HepG2 (cell line): ENCODE measurements at regions not wholly inside any gene's neighbourhood (a gene's known extent, or its start where the extent isn't known, plus 50 kb on each side); places are given as distances from the start of the nearest gene placed in this dataset.

Source experiments
- ATAC-seq: fragments of 200-7000 bp; cut with Tn5 transposase; 3 replicates; pipeline ENCODE4 v1.9.1; 2020; ENCODE audit warnings: mild to moderate bottlenecking, moderate library complexity
- BruUV-seq: library from RNA; stranded (reverse); fragments of 400-500 nt; replicated peaks from 2 replicates; lab custom pipeline; 2021; lab: Mats Ljungman, UMichigan
- CTCF ChIA-PET: fragments of 300-600 bp; formaldehyde crosslinking; extraction: SDS; loops from one replicate; lab custom pipeline; 2021; ENCODE audit warnings: low total read pairs, inconsistent platforms, low intra/inter-chr PET ratio; lab: Yijun Ruan, JAX
- POLR2A ChIA-PET: fragments of 350-600 bp; sonication (Branson Sonifier 250); formaldehyde crosslinking; loops from one replicate; lab custom pipeline; 2020; ENCODE audit warnings: antibody characterized with exemption, inconsistent platforms; lab: Yijun Ruan, JAX
- DNase-seq: peaks from one replicate; pipeline ENCODE4 v3.0.0-alpha.2; 2015; ENCODE audit warnings: low spot score
- FAIRE-seq: peaks from 3 replicates; lab custom pipeline; 2011; peaks lifted over from hg19 to GRCh38; lab: Jason Lieb, UNC
- H2AFZ ChIP-seq: one replicate; pipeline ENCODE4 v1.6.1; 2011; ENCODE audit warnings: low read length, inconsistent platforms
- H3K27ac ChIP-seq: fragments of 300-600 bp; 3 replicates; pipeline ENCODE4 v1.8.0; 2011; ENCODE audit warnings: mixed run types, mild to moderate bottlenecking, mixed read lengths, low read length, inconsistent platforms; ENCODE audit not compliant: insufficient read depth; ENCODE audit errors: extremely low read length
- H3K27me3 ChIP-seq, 2 experiments: fragments of 200-600 bp in 1 of 2; 2 replicates in 1 of 2; 3 replicates in 1 of 2; pipeline versions ENCODE4 v1.6.0 to v1.8.0; 2011; ENCODE audit warnings: low read length in 2 of 2, mild to moderate bottlenecking in 2 of 2, moderate library complexity in 2 of 2, inconsistent platforms in 1 of 2; ENCODE audit not compliant: insufficient read depth in 2 of 2, control insufficient read depth in 1 of 2
- H3K36me3 ChIP-seq, 2 experiments: fragments of 200-600 bp in 1 of 2; replicated peaks in 1 of 2; 2 replicates in 1 of 2; 3 replicates in 1 of 2; pipeline versions ENCODE4 v1.5.1 to v1.8.0; 2011; ENCODE audit warnings: low read length in 2 of 2, inconsistent platforms in 1 of 2; ENCODE audit not compliant: insufficient read depth in 2 of 2, control insufficient read depth in 1 of 2
- H3K4me1 ChIP-seq: 2 replicates; pipeline ENCODE4 v1.5.1; 2012; ENCODE audit warnings: low read length, inconsistent platforms; ENCODE audit not compliant: insufficient read depth
- H3K4me2 ChIP-seq: 2 replicates; pipeline ENCODE4 v1.6.0; 2011; ENCODE audit warnings: low read depth, low read length, inconsistent platforms
- H3K4me3 ChIP-seq, 3 experiments: fragments of 200-600 bp in 1 of 3; sonication (generic), shearing (Covaris generic) in 1 of 3; replicated peaks in 1 of 3; 2 replicates each; pipeline ENCODE4 v1.5.1; 2011 to 2016; ENCODE audit warnings: low read length in 3 of 3, inconsistent platforms in 2 of 3, low read depth in 2 of 3, mild to moderate bottlenecking in 2 of 3, control low read depth in 1 of 3, mixed read lengths in 1 of 3; ENCODE audit not compliant: insufficient read depth in 1 of 3
- H3K79me2 ChIP-seq: one replicate; pipeline ENCODE4 v1.6.1; 2011; ENCODE audit warnings: low read length, inconsistent platforms; ENCODE audit not compliant: insufficient read depth
- H3K9ac ChIP-seq: 2 replicates; pipeline ENCODE4 v1.6.0; 2011; ENCODE audit warnings: mild to moderate bottlenecking, low read depth, low read length, inconsistent platforms; ENCODE audit not compliant: insufficient read depth
- H3K9me3 ChIP-seq: 2 replicates; pipeline ENCODE4 v1.5.1; 2012; ENCODE audit warnings: mild to moderate bottlenecking, low read length
- H4K20me1 ChIP-seq: 2 replicates; pipeline ENCODE4 v1.6.0; 2011; ENCODE audit warnings: inconsistent platforms, mild to moderate bottlenecking, low read length, moderate library complexity; ENCODE audit not compliant: insufficient read depth
- DNMT3B ChIP-seq: conservative IDR thresholded peaks from 2 replicates; pipeline ENCODE4 v1.6.1; 2016; ENCODE audit warnings: missing biosample characterization, control low read depth
- GMEB2 ChIP-seq: IDR thresholded peaks from 2 replicates; pipeline ENCODE4 v1.6.1; 2016; ENCODE audit warnings: missing biosample characterization, missing genetic modification reagents, low read depth
- JUNB ChIP-seq: sonication (generic); formaldehyde crosslinking; IDR thresholded peaks from 2 replicates; pipeline ENCODE4 v1.8.0; 2022; ENCODE audit warnings: missing genetic modification reagents, mild to moderate bottlenecking, borderline replicate concordance
- KDM3A ChIP-seq: IDR thresholded peaks from 2 replicates; pipeline ENCODE4 v1.6.1; 2018; ENCODE audit warnings: low read depth, missing compliant biosample characterization
- MIER2 ChIP-seq: IDR thresholded peaks from 2 replicates; pipeline ENCODE4 v1.6.1; 2016; ENCODE audit warnings: missing biosample characterization, missing genetic modification reagents
- NCOR1 ChIP-seq: fragments of 200-600 bp; sonication (generic); IDR thresholded peaks from 2 replicates; pipeline ENCODE4 v1.7.0; 2017; ENCODE audit warnings: antibody characterized with exemption, low read length, borderline replicate concordance
- NR2C2 ChIP-seq: sonication (generic); formaldehyde crosslinking; IDR thresholded peaks from 2 replicates; pipeline ENCODE4 v1.4.0; 2020; ENCODE audit warnings: missing genetic modification reagents, mild to moderate bottlenecking, moderate library complexity, borderline replicate concordance
- PRDM4 ChIP-seq: sonication (generic); formaldehyde crosslinking; IDR thresholded peaks from 2 replicates; pipeline ENCODE4 v1.9.0; 2021; ENCODE audit warnings: missing genetic modification reagents, borderline replicate concordance
- RNF2 ChIP-seq: fragments of 450-650 bp; conservative IDR thresholded peaks from 2 replicates; pipeline ENCODE4 v1.6.1; 2016; ENCODE audit warnings: low read depth
- TCF7L2 ChIP-seq: IDR thresholded peaks from 2 replicates; pipeline ENCODE4 v1.6.1; 2011; ENCODE audit warnings: mild to moderate bottlenecking, low read depth, low read length, moderate library complexity
- TGIF2 ChIP-seq: IDR thresholded peaks from 2 replicates; pipeline ENCODE4 v1.6.1; 2016; ENCODE audit warnings: control low read depth, missing compliant biosample characterization
- ZBTB2 ChIP-seq: sonication (generic); formaldehyde crosslinking; IDR thresholded peaks from 2 replicates; pipeline ENCODE4 v1.8.0; 2022; ENCODE audit warnings: low read depth, missing genetic modification reagents
- ZBTB46 ChIP-seq: sonication (generic); formaldehyde crosslinking; IDR thresholded peaks from 2 replicates; pipeline ENCODE4 v1.4.0; 2020; ENCODE audit warnings: mild to moderate bottlenecking, missing genetic modification reagents, borderline replicate concordance
- ZNF280B ChIP-seq: sonication (generic); formaldehyde crosslinking; IDR thresholded peaks from 2 replicates; pipeline ENCODE4 v1.5.0; 2020; ENCODE audit warnings: missing genetic modification reagents, mild to moderate bottlenecking, borderline replicate concordance
- ZNF546 ChIP-seq: sonication (generic); formaldehyde crosslinking; conservative IDR thresholded peaks from 2 replicates; pipeline ENCODE4 v1.8.1; 2023; ENCODE audit warnings: mild to moderate bottlenecking, missing genetic modification reagents
- ZNF747 ChIP-seq: sonication (generic); formaldehyde crosslinking; IDR thresholded peaks from 2 replicates; pipeline ENCODE4 v1.8.1; 2023; ENCODE audit warnings: missing genetic modification reagents, mild to moderate bottlenecking, borderline replicate concordance
- ZNF772 ChIP-seq: sonication (generic); formaldehyde crosslinking; IDR thresholded peaks from 2 replicates; pipeline ENCODE4 v1.5.0; 2020; ENCODE audit warnings: mild to moderate bottlenecking, missing genetic modification reagents
- WGBS: methylation state at CpG from one replicate; pipeline ENCODE4 v1.1.6; 2017; ENCODE audit warnings: low lambda C conversion rate; 5-methylcytosine and 5-hydroxymethylcytosine counted together
- in situ Hi-C: cut with HindIII; loops from 2 replicates; pipeline ENCODE4 v1.10.0; 2017; ENCODE audit warnings: low pct_unique_long_range_greater_than_20kb; ENCODE audit not compliant: extremely low pct_ligation_motif_present
- intact Hi-C: fragments of 100-400 bp; cut with micrococcal nuclease; formaldehyde crosslinking; loops from one replicate; pipeline ENCODE4 v1.10.0; 2022; ENCODE audit not compliant: unreplicated experiment

GRCh38 chr1:208631092-208631491 lies 386.9 kb upstream of the PLXNA2 start:
- WGBS: 18% methylated on average over 8 of the region's 8 CpGs
- no TSS peak for BruUV-seq
- ATAC-seq: no peak
- TF ChIP-seq DNMT3B (CRISPR knock-in tag) (no peak), GMEB2 (CRISPR knock-in tag) (no peak), ZBTB46 (no peak), PRDM4 (CRISPR knock-in tag) (no peak), ZNF747 (CRISPR knock-in tag) (no peak), JUNB (CRISPR knock-in tag) (no peak), TCF7L2 (no peak), MIER2 (CRISPR knock-in tag) (no peak), NCOR1 (no peak), NR2C2 (CRISPR knock-in tag) (no peak), ZNF546 (CRISPR knock-in tag) (no peak), KDM3A (CRISPR knock-in tag) (no peak), TGIF2 (CRISPR knock-in tag) (no peak), ZNF280B (CRISPR knock-in tag) (no peak), RNF2 (no peak), ZNF772 (CRISPR knock-in tag) (no peak), ZBTB2 (CRISPR knock-in tag) (no peak)

More at GRCh38 chr1:208631092-208631491, 386.9 kb upstream of the PLXNA2 start:
- in situ Hi-C loops (loop anchor here (25.0 kb wide), 1 partner anchor 619 kb away; no protein-coding TSS in a partner anchor), intact Hi-C loops (no loop called here)
- no peaks in the 10 kb centered on the region for H4K20me1 ChIP-seq
- ChIA-PET CTCF (no interaction called here), POLR2A (no interaction called here)
- FAIRE-seq (no peak), DNase-seq (no peak)
- no peaks in the 10 kb centered on the region for H3K27me3 ChIP-seq
- no peaks in the 10 kb centered on the region for H3K4me1 ChIP-seq
- no peak overlapping the region for H3K4me2 ChIP-seq
- no peak overlapping the region for H3K4me3 ChIP-seq
- no peak overlapping the region for H2AFZ ChIP-seq
- H3K36me3 ChIP-seq: no peaks in the 10 kb centered on the region
- H3K9me3 ChIP-seq: no peaks in the 10 kb centered on the region
- H3K27ac ChIP-seq: no peak overlapping the region
- no peak overlapping the region for H3K9ac ChIP-seq
- no peaks in the 10 kb centered on the region for H3K79me2 ChIP-seq
